Transverse colon (tissue), 4 donors: ENCODE measurements at regions not wholly inside any gene's neighbourhood (a gene's known extent, or its start where the extent isn't known, plus 50 kb on each side); places are given as distances from the start of the nearest gene placed in this dataset.

ENCODE experiments used
- CTCF ChIP-seq, 5 experiments: fragments of 200-600 bp in 3 of 5; fragments of 450-650 bp in 2 of 5; sonication (generic) in 3 of 5; IDR thresholded peaks; 1 replicate in 2 of 5; 2 replicates in 3 of 5; pipeline ENCODE4 v1.5.1; 2016 to 2017; ENCODE audit warnings: antibody characterized with exemption in 5 of 5, inconsistent platforms in 3 of 5, mild to moderate bottlenecking in 2 of 5, moderate library complexity in 1 of 5
- EP300 ChIP-seq: sonication (generic); formaldehyde crosslinking; IDR thresholded peaks from one replicate; pipeline ENCODE4 v1.6.1; 2017; ENCODE audit warnings: antibody characterized with exemption, low read depth
- POLR2A ChIP-seq: fragments of 450-650 bp; IDR thresholded peaks from one replicate; pipeline ENCODE4 v1.6.1; 2016; ENCODE audit warnings: antibody characterized with exemption, mild to moderate bottlenecking, moderate library complexity
- POLR2AphosphoS5 ChIP-seq, 3 donors: sonication (generic); formaldehyde crosslinking; IDR thresholded peaks; one replicate each; pipeline ENCODE4 v1.6.1; 2016; ENCODE audit warnings: antibody characterized with exemption in 3 of 3

DNA sequence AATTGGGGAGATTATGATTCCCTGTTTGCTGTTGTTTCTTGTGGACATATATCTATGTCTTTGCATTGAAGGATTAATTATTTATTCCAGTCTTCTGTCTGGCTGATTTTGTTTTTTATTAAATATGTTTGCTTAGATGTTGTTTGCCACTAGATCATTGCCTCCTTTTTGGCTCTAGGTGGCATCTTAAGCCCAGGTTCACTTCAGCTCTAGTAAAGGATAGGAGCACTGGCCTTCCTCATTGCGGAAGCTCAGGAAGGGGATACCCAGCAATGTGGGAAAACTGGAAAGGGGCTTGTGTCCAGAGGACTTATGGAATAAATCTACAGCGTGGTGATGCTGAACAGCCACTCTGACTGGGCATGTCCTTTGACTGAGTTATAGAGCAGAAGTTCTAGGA, 821.6 kb downstream of the PDCD6IP start:
- TF ChIP-seq POLR2AphosphoS5 (IDR thresholded peaks at IDR 0.05) (no peak), CTCF (IDR thresholded peaks at IDR 0.05) (no peak), POLR2A (no peak), EP300 (no peak)
